ENCODE measurements at regions not wholly inside any gene's neighbourhood (a gene's known extent, or its start where the extent isn't known, plus 50 kb on each side); places are given as distances from the start of the nearest gene placed in this dataset.

- TF ChIP-seq CTCF (conservative IDR thresholded peaks at IDR 0.05): no peak
- DNase-seq (ENCODE audit: extremely low spot score, unreplicated experiment): no peak
- Mint-ChIP-seq H3K27me3 (peaks cover 3% of the 10 kb centered on the region), H3K9me3 (no peaks in the 10 kb centered on the region), H3K36me3 (no peaks in the 10 kb centered on the region), H3K4me3 (no peak overlapping the region), H3K4me1 (ENCODE audit: unreplicated experiment) (no peaks in the 10 kb centered on the region), H3K27ac (no peak overlapping the region)
Measured at GRCh38 chr6:133815313-133815712, 73.6 kb upstream of the TCF21 start.

- no peaks in the 10 kb centered on the region for H3K9me3 Mint-ChIP-seq
- no peaks in the 10 kb centered on the region for H3K4me1 Mint-ChIP-seq (ENCODE audit: unreplicated experiment)
- no peaks in the 10 kb centered on the region for H3K36me3 Mint-ChIP-seq
- peaks cover 3% of the 10 kb centered on the region for H3K27me3 Mint-ChIP-seq
- no peak for TF ChIP-seq CTCF (conservative IDR thresholded peaks at IDR 0.05)
- DNase-seq (ENCODE audit: extremely low spot score, unreplicated experiment): no peak
- H3K4me3 Mint-ChIP-seq: no peak overlapping the region
- H3K27ac Mint-ChIP-seq: no peak overlapping the region
Measured at GRCh38 chr6:133816171-133816570, 72.7 kb upstream of the TCF21 start.

- H3K27me3 Mint-ChIP-seq: peaks cover 3% of the 10 kb centered on the region
- DNase-seq (ENCODE audit: extremely low spot score, unreplicated experiment): no peak
- H3K36me3 Mint-ChIP-seq: no peaks in the 10 kb centered on the region
- H3K4me3 Mint-ChIP-seq: no peak overlapping the region
- no peaks in the 10 kb centered on the region for H3K9me3 Mint-ChIP-seq
- no peaks in the 10 kb centered on the region for H3K4me1 Mint-ChIP-seq (ENCODE audit: unreplicated experiment)
- TF ChIP-seq CTCF (conservative IDR thresholded peaks at IDR 0.05): peak; percentile 80
- H3K27ac Mint-ChIP-seq: no peak overlapping the region
Measured at GRCh38 chr6:133817460-133818047, 71.4 kb upstream of the TCF21 start.

GRCh38 chr6:133818320-133818719, 70.6 kb upstream of the TCF21 start:
- Mint-ChIP-seq H3K36me3 (no peaks in the 10 kb centered on the region), H3K27ac (no peak overlapping the region)
- no peak for TF ChIP-seq CTCF (conservative IDR thresholded peaks at IDR 0.05)

GRCh38 chr6:133820208-133820607, 68.7 kb upstream of the TCF21 start:
- H3K9me3 Mint-ChIP-seq: no peaks in the 10 kb centered on the region
- H3K4me1 Mint-ChIP-seq (ENCODE audit: unreplicated experiment): no peaks in the 10 kb centered on the region
- TF ChIP-seq CTCF (conservative IDR thresholded peaks at IDR 0.05): no peak
- DNase-seq (ENCODE audit: extremely low spot score, unreplicated experiment): no peak
- no peak overlapping the region for H3K4me3 Mint-ChIP-seq
- H3K27me3 Mint-ChIP-seq: peaks cover 3% of the 10 kb centered on the region
- H3K27ac Mint-ChIP-seq: no peak overlapping the region
- no peaks in the 10 kb centered on the region for H3K36me3 Mint-ChIP-seq

More at GRCh38 chr6:133818320-133818719, 70.6 kb upstream of the TCF21 start:
- Mint-ChIP-seq H3K4me3 (no peak overlapping the region), H3K27me3 (peaks cover 3% of the 10 kb centered on the region), H3K9me3 (no peaks in the 10 kb centered on the region), H3K4me1 (ENCODE audit: unreplicated experiment) (no peaks in the 10 kb centered on the region)
- no peak for DNase-seq (ENCODE audit: extremely low spot score, unreplicated experiment)

- Mint-ChIP-seq H3K9me3 (peaks cover 6% of the 10 kb centered on the region), H3K27me3 (no peaks in the 10 kb centered on the region), H3K4me3 (no peak overlapping the region), H3K36me3 (no peaks in the 10 kb centered on the region), H3K4me1 (ENCODE audit: unreplicated experiment) (no peaks in the 10 kb centered on the region), H3K27ac (no peak overlapping the region)
- no peak for DNase-seq (ENCODE audit: extremely low spot score, unreplicated experiment)
- TF ChIP-seq CTCF (conservative IDR thresholded peaks at IDR 0.05): no peak
Measured at GRCh38 chr6:133827766-133828165, 61.1 kb upstream of the TCF21 start.
